ENCODE measurements at regions not wholly inside any gene's neighbourhood (a gene's known extent, or its start where the extent isn't known, plus 50 kb on each side); places are given as distances from the start of the nearest gene placed in this dataset.
"Not testable (repeated sequence)": the region's sequence is repeated elsewhere in the genome, so short reads cannot be mapped to it uniquely, and the experiment has no call there.

DNA sequence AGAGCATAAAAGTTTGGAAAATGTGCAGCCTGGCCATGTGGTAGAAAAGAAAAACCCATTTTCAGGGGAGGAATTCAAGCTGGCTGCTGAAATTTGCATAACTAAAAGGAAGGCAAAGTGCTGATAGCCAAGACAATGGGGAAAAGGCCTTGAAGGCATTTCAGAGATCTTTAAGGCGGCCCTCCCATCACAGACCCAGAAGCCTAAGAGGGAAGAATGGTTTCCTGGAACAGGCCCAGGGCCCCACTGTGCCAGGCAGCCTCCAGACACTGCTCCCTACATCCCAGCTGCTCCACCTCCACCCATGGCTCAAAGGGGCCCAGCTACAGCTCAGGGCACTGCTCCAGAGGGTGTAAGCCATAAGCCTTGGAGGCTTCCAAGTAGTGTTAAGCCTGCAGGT is 158.0 kb upstream of the PRDX4 start:
- H3K4me3 Mint-ChIP-seq = no peak overlapping the region
- no peaks in the 10 kb centered on the region for H3K27me3 Mint-ChIP-seq
- H3K4me1 Mint-ChIP-seq (ENCODE audit: low read depth) = no peaks in the 10 kb centered on the region
- H3K36me3 Mint-ChIP-seq (ENCODE audit: low read depth) = no peaks in the 10 kb centered on the region
- no peak overlapping the region for H3K27ac Mint-ChIP-seq
- peaks cover 6% of the 10 kb centered on the region for H3K9me3 Mint-ChIP-seq

DNA sequence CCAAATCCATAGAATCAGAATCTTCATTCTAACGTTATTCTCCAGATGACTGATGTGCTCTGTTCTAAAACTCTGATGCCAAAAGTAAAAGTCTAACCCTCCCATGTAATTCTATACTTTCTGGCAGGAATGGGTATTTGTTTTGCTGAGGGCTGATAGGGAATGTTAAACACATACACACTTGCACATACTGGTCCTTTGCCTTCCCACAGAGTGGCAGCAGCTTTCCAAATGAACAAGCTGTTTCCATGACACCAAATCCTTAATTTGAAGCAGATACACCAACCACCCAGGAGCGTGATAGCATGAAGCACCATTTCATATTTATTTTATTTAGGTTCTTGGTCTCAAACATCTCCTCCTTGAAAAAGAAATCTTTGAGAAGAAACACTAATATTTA is 155.5 kb upstream of the PRDX4 start:
- H3K27ac Mint-ChIP-seq = no peak overlapping the region
- H3K4me1 Mint-ChIP-seq (ENCODE audit: low read depth) = no peaks in the 10 kb centered on the region
- H3K36me3 Mint-ChIP-seq (ENCODE audit: low read depth) = no peaks in the 10 kb centered on the region
- H3K27me3 Mint-ChIP-seq = no peaks in the 10 kb centered on the region
- H3K4me3 Mint-ChIP-seq = no peak overlapping the region
- peaks cover 6% of the 10 kb centered on the region for H3K9me3 Mint-ChIP-seq

DNA sequence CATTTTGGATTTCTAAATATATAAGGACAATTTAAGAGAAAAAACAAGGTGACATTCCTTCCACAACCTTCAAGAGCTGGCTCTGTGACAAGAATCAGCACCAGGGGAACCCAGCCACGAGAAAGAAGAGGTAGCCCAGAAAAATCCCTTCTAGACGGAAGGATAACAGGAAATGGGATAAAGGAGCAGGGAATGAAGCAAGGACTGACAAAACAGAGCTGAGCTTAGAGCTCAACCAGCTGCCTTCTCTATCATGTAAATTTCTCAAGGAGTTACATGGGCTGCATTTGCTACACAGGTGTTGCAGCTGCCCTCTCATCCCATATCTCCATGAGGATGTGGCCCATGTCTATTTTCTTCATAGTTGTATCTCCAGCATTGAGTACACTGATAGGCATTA is 154.2 kb upstream of the PRDX4 start:
- H3K9me3 Mint-ChIP-seq = peaks cover 6% of the 10 kb centered on the region
- H3K4me3 Mint-ChIP-seq = no peak overlapping the region
- H3K4me1 Mint-ChIP-seq (ENCODE audit: low read depth) = no peaks in the 10 kb centered on the region
- H3K27me3 Mint-ChIP-seq = no peaks in the 10 kb centered on the region
- H3K27ac Mint-ChIP-seq = no peak overlapping the region
- H3K36me3 Mint-ChIP-seq (ENCODE audit: low read depth) = no peaks in the 10 kb centered on the region

DNA sequence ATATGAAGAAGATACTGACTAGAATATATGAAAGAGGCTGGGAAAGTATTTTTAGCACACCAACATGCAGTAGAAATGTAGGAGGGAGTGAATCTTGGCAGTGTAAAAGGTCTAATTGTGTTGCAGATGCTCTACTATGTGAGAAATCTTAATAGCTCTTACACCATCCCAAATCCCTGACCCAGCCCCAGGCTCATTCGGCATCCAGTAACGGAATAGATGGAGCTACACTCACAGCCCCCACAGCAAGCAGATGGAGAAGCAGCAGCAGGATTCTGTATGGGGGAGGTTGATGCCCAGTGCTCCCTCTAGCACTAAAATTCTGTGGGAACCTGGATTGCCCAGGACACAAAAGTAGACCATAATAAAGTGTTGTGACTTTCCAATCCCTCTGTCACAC is 153.2 kb upstream of the PRDX4 start:
- H3K36me3 Mint-ChIP-seq (ENCODE audit: low read depth) = no peaks in the 10 kb centered on the region
- no peaks in the 10 kb centered on the region for H3K27me3 Mint-ChIP-seq
- no peak overlapping the region for H3K4me3 Mint-ChIP-seq
- H3K27ac Mint-ChIP-seq = no peak overlapping the region
- H3K9me3 Mint-ChIP-seq = peaks cover under 1% of the 10 kb centered on the region
- no peaks in the 10 kb centered on the region for H3K4me1 Mint-ChIP-seq (ENCODE audit: low read depth)

DNA sequence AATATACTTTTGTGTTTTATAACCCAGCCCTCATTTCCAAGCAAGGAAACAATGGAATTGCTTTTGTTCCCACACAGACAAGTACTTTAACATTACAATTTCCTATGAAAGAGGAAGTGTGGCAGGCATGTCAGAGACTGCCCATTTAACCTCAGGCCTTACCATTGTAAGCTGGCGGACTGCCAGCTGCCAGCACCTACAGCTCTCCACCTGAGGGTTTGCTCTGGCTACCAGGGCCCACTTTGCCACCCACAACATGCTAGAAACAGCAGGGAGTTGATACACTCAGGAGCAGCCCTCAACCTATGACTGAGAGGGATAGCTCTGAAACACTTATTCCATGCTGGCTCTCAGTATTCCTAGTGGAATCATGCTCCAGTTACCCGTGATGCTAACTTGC is 152.3 kb upstream of the PRDX4 start:
- Mint-ChIP-seq H3K27me3 (no peaks in the 10 kb centered on the region), H3K9me3 (no peaks in the 10 kb centered on the region), H3K27ac (no peak overlapping the region), H3K4me1 (ENCODE audit: low read depth) (no peaks in the 10 kb centered on the region), H3K4me3 (no peak overlapping the region), H3K36me3 (ENCODE audit: low read depth) (no peaks in the 10 kb centered on the region)

DNA sequence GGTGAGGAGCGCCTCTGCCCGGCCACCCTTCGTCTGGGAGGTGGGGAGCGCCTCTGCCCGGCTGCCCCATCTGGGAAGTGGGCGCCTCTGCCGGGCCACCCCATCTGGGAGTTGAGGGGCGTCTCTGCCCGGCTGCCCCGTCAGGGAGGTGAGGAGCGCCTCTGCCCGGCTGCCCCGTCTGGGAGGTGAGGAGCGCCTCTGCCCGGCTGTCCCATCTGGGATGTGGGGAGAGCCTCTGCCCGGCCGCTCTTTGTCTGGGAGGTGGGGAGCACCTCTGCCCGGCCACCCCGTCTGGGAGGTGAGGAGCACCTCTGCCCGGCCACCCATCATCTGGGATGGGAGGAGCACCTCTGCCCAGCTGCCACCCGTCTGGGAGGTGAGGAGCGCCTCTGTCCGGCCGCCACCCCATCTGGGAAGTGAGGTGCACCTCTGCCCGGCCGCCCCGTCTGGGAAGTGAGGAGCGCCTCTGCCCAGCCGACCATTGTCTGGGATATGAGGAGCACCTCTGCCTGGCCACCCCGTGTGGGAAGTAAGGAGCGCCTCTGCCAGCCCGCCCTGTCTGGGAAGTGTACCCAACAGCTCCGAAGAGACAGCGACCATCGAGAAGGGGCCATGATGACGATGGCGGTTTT is 144.2 kb upstream of the PRDX4 start:
- not testable (repeated sequence) for H3K4me1 Mint-ChIP-seq (ENCODE audit: low read depth); H3K27ac Mint-ChIP-seq; H3K4me3 Mint-ChIP-seq; H3K9me3 Mint-ChIP-seq; H3K27me3 Mint-ChIP-seq; H3K36me3 Mint-ChIP-seq (ENCODE audit: low read depth)

DNA sequence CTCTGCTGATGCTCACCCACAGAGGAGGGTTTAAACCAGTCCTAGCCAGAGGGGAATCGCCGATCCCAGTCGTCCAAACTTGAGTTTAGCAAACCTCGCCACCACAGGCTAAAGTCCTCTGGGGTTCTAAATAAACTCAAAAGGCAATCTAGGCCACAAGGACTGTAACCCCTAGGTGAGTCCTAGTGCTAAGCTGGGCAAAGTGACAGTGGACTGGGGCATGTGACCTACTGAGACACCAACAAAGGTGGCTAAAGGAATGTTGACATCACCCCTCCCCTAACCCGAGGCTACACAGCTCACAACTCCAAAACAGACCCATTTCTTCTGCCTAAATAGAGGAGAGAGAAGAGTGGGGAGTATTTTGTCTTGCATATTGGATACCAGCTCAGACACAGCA is 142.8 kb upstream of the PRDX4 start:
- Mint-ChIP-seq H3K27me3 (peaks cover 3% of the 10 kb centered on the region), H3K36me3 (ENCODE audit: low read depth) (no peaks in the 10 kb centered on the region), H3K4me3 (no peak overlapping the region), H3K9me3 (peaks cover 4% of the 10 kb centered on the region), H3K27ac (no peak overlapping the region), H3K4me1 (ENCODE audit: low read depth) (no peaks in the 10 kb centered on the region)

DNA sequence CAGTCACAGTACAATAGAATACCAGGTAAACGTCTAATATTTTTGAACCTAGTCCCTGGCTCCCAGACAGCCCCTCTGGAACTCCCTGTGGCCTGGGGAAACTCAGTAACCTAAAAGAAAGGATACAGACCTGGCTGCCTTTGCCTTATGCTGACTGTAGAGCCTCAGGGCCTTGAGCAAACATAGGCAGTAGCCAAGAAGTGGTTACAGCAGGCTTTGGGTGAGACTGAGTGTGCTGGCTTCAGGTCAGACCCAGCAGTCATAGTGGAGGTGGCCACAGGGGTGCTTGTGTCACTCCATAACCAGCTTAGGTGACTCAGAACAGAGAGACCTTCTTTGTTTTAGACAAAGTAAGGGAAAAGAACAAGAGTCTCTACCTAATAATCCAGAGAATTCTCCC is 141.8 kb upstream of the PRDX4 start:
- H3K36me3 Mint-ChIP-seq (ENCODE audit: low read depth) = no peaks in the 10 kb centered on the region
- no peaks in the 10 kb centered on the region for H3K4me1 Mint-ChIP-seq (ENCODE audit: low read depth)
- H3K27me3 Mint-ChIP-seq = peaks cover 3% of the 10 kb centered on the region
- no peak overlapping the region for H3K4me3 Mint-ChIP-seq
- H3K9me3 Mint-ChIP-seq = peaks cover 4% of the 10 kb centered on the region
- no peak overlapping the region for H3K27ac Mint-ChIP-seq

DNA sequence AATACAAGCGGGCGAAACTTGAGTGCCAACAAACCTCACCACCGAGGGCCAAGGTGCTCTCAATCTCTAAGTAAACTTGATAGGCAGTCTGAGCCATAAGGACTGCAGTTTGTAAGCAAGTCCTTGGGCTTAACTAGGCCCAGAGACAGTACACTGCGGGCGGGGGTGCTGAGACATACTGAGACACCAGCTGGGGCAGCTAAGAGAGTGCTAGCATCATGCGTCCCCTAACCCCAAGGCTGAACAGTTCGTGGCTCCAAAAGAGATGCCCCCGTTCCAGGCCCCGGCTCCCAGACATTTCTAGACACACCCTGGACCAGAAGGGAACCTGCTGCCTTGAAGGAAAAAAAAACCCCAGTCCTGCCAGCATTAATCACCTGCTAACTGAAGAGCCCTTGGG is 126.8 kb upstream of the PRDX4 start:
- Mint-ChIP-seq H3K4me3 (no peak overlapping the region), H3K4me1 (ENCODE audit: low read depth) (no peaks in the 10 kb centered on the region), H3K36me3 (ENCODE audit: low read depth) (no peaks in the 10 kb centered on the region), H3K9me3 (no peaks in the 10 kb centered on the region), H3K27ac (no peak overlapping the region), H3K27me3 (no peaks in the 10 kb centered on the region)

DNA sequence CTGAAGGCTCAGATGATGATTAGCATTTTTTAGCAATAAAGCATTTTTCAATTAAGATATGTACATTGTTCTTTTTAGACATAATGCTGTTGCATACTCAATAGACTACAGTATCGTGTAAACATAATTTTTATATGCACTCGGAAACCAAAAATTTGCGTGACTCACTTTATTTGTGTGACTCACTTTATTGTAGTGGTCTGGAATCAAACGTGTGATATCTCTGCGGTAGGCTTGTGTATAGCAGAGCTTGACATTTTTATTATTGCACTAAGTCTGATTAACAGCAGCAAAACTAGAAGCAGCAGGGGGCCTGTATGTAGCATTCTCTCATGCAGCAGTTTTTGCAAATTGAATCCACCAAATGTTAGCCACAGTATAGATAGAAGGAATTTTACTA is 119.1 kb upstream of the PRDX4 start:
- no peaks in the 10 kb centered on the region for H3K4me1 Mint-ChIP-seq (ENCODE audit: low read depth)
- no peak overlapping the region for H3K4me3 Mint-ChIP-seq
- no peak overlapping the region for H3K27ac Mint-ChIP-seq
- H3K9me3 Mint-ChIP-seq = no peaks in the 10 kb centered on the region
- H3K36me3 Mint-ChIP-seq (ENCODE audit: low read depth) = no peaks in the 10 kb centered on the region
- H3K27me3 Mint-ChIP-seq = peaks cover 7% of the 10 kb centered on the region

DNA sequence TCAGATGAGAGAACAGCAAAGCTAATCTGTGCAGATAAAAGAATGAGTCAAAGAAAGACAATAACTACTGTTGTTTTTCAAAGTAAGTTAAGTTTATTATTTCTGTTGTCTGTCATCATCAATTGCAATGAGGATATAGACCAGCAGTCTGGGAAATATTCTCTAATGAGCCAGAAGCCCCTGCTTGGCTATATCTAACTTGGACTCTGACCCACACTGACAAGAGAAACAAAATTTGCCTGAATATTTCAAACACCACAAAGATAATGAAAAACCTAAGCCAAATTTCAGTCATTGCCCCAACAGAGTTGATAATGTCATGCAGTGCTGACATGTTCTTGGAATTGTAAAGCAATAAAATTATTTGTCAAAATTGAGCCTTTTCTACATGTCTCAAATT is 115.0 kb upstream of the PRDX4 start:
- no peaks in the 10 kb centered on the region for H3K9me3 Mint-ChIP-seq
- no peak overlapping the region for H3K4me3 Mint-ChIP-seq
- no peaks in the 10 kb centered on the region for H3K4me1 Mint-ChIP-seq (ENCODE audit: low read depth)
- H3K36me3 Mint-ChIP-seq (ENCODE audit: low read depth) = no peaks in the 10 kb centered on the region
- H3K27me3 Mint-ChIP-seq = peaks cover 7% of the 10 kb centered on the region
- H3K27ac Mint-ChIP-seq = no peak overlapping the region

DNA sequence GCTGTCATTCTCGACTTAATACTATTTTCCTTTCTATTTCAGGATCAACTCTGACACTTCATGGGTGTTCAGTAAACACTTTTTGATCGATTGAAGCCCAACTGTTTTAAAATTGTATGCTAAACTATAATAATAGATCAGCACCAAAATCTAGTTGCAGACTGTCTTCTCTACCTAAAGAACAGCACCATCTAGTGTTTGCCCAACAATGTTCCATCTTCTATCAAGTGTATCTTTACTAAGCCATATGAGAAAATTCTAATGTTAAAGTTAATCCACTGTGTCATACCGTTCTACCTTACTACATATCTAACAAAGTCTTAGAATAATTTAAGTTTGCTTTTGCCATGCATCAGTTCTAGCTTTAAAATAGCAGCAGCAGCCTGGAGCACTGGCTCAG is 113.0 kb upstream of the PRDX4 start:
- H3K27ac Mint-ChIP-seq = no peak overlapping the region
- peaks cover 2% of the 10 kb centered on the region for H3K9me3 Mint-ChIP-seq
- H3K4me1 Mint-ChIP-seq (ENCODE audit: low read depth) = no peaks in the 10 kb centered on the region
- peaks cover 7% of the 10 kb centered on the region for H3K27me3 Mint-ChIP-seq
- H3K36me3 Mint-ChIP-seq (ENCODE audit: low read depth) = no peaks in the 10 kb centered on the region
- no peak overlapping the region for H3K4me3 Mint-ChIP-seq

DNA sequence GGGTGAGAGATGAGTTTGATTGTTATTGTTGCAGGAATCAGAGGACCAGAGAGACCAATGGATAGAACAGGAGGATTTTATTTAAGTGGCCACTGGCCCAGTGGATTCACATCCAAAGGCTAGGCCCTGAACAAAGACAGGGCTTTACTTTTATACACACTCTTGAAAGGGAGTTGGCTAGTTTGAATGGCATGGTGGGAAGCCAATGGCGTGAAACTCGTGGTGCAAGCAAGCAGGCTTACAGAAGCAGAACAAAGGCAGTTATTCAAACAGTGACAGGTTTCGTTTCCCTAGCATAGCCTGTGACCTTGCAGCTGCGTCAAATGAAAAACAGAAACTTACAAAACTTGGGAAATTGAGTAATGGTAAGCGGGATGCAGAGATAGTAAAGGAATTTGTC is 110.2 kb upstream of the PRDX4 start:
- no peak overlapping the region for H3K4me3 Mint-ChIP-seq
- no peaks in the 10 kb centered on the region for H3K4me1 Mint-ChIP-seq (ENCODE audit: low read depth)
- H3K27me3 Mint-ChIP-seq = no peaks in the 10 kb centered on the region
- no peak overlapping the region for H3K27ac Mint-ChIP-seq
- H3K9me3 Mint-ChIP-seq = peaks cover 6% of the 10 kb centered on the region
- H3K36me3 Mint-ChIP-seq (ENCODE audit: low read depth) = no peaks in the 10 kb centered on the region

DNA sequence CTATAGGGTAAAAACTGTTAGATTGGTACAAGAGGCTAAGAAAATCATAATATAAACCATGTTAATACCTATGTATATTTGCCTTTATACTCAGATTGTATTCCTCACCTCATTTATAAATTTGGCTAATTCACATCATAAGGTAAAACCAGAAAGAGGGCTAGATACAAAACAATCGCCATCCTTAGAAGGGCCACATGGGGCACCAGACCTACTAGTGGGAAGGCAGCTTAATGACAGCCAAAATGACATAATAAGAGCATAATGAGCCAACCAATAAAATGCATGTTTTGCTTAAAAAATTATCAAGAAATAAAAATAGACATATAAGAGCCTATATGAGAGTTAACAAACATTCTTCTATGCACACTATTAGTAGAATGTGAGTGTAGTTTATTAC is 107.3 kb upstream of the PRDX4 start:
- Mint-ChIP-seq H3K27me3 (no peaks in the 10 kb centered on the region), H3K27ac (no peak overlapping the region), H3K4me1 (ENCODE audit: low read depth) (no peaks in the 10 kb centered on the region), H3K36me3 (ENCODE audit: low read depth) (no peaks in the 10 kb centered on the region), H3K9me3 (peaks cover 6% of the 10 kb centered on the region), H3K4me3 (no peak overlapping the region)

DNA sequence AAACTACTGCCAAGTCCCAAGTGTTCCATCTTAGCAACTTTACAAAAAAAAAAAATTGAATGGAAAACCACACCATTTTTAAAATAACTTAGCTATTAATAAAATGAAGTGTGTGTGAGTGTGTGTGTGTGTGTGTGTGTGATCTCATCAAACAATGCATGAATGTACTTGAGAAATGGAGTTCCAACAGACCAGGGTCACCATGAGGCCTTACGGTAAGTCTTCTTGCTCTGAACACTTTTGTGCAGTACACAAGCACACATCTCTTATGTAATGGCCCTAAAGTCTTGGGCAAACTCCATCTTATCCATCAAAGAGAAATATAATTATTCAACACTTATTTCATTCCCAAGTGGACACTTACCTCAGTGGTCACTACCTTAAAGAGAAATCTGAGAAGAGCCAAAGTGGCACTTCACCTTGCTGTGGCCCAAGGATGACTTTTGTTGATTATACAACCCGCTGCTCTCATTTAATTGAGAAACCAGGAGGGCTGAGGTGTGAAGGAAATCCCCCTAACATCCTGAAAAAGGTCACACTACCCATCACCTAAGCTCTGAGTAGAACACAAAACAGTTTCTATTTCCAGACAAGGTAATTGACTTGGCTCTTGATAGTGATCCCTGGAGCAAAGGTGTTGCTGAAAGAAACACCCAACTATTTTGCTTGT is 96.5 kb upstream of the PRDX4 start:
- Mint-ChIP-seq H3K9me3 (peaks cover 5% of the 10 kb centered on the region), H3K27ac (no peak overlapping the region), H3K36me3 (ENCODE audit: low read depth) (no peaks in the 10 kb centered on the region), H3K4me1 (ENCODE audit: low read depth) (no peaks in the 10 kb centered on the region), H3K4me3 (no peak overlapping the region), H3K27me3 (peaks cover 3% of the 10 kb centered on the region)

DNA sequence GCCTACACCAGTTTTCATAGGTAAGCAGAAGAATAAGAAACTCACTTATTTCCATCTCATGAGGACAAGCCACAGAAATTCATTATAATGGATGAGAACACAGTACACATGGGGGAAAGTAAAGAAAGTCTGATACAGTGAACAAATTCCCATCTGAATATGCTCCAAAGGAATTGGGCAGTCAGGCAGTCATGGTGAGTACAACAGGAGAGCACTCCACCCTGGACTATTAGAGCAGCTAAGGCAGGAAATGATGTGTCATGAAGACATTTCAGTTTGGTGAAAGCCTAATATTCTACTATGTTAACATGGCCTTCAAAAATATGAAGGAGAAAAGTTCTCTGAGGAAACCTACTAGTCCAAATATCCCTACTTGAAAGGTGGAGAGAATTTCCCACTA is 92.0 kb upstream of the PRDX4 start:
- Mint-ChIP-seq H3K36me3 (ENCODE audit: low read depth) (no peaks in the 10 kb centered on the region), H3K4me3 (no peak overlapping the region), H3K4me1 (ENCODE audit: low read depth) (no peaks in the 10 kb centered on the region), H3K27me3 (peaks cover 3% of the 10 kb centered on the region), H3K9me3 (no peaks in the 10 kb centered on the region), H3K27ac (no peak overlapping the region)

All from stimulated activated naive CD8-positive, alpha-beta T cell treated with anti-CD3 and anti-CD28 coated beads, Interleukin-15, Interleukin-2, amounts not matched to agents 100 ng/mL and 50 ng/mL, for 24 hours (primary cell).